Vagina (tissue), 2 donors: ENCODE measurements at regions not wholly inside any gene's neighbourhood (a gene's known extent, or its start where the extent isn't known, plus 50 kb on each side); places are given as distances from the start of the nearest gene placed in this dataset.

ENCODE experiments used
- DNase-seq, 2 donors: peaks; one replicate each; pipeline ENCODE4 v3.0.0-alpha.2; 2017; ENCODE audit errors: extremely low spot score in 2 of 2
- H3K27ac ChIP-seq: fragments of 200-600 bp; sonication (generic); one replicate; pipeline ENCODE4 v1.5.1; 2019
- H3K27me3 ChIP-seq: fragments of 200-600 bp; sonication (generic); one replicate; pipeline ENCODE4 v1.5.1; 2019
- H3K36me3 ChIP-seq, 2 donors: fragments of 200-600 bp; sonication (generic); one replicate each; pipeline ENCODE4 v1.5.1; 2017 to 2019
- H3K4me1 ChIP-seq: fragments of 200-600 bp; sonication (generic); one replicate; pipeline ENCODE4 v1.5.1; 2019
- H3K4me3 ChIP-seq, 2 donors: fragments of 200-600 bp; sonication (generic); 1 replicate in 1 of 2; 2 replicates in 1 of 2; pipeline ENCODE4 v1.5.1; 2016 to 2019
- H3K9me3 ChIP-seq: fragments of 200-600 bp; sonication (generic); one replicate; pipeline ENCODE4 v1.5.1; 2019
- CTCF ChIP-seq, 3 experiments: fragments of 450-650 bp in 2 of 3; fragments of 200-600 bp in 1 of 3; sonication (generic) in 1 of 3; IDR thresholded peaks; one replicate each; pipeline ENCODE4 v1.5.1; 2017 to 2019; ENCODE audit warnings: antibody characterized with exemption in 3 of 3, mild to moderate bottlenecking in 2 of 3, moderate library complexity in 2 of 3
- POLR2A ChIP-seq, 2 donors: fragments of 450-650 bp; IDR thresholded peaks; one replicate each; pipeline ENCODE4 v1.6.1; 2017; ENCODE audit warnings: antibody characterized with exemption in 2 of 2, mild to moderate bottlenecking in 2 of 2, moderate library complexity in 2 of 2
- POLR2AphosphoS5 ChIP-seq, 2 donors: sonication (generic); formaldehyde crosslinking; IDR thresholded peaks; one replicate each; pipeline ENCODE4 v1.9.0; 2017; ENCODE audit warnings: antibody characterized with exemption in 2 of 2, mild to moderate bottlenecking in 2 of 2, low read depth in 1 of 2; ENCODE audit not compliant: insufficient read depth in 1 of 2
- intact Hi-C: fragments of 100-400 bp; cut with DNase I; formaldehyde crosslinking; loops from one replicate; pipeline ENCODE4 v1.15.1; 2023

GRCh38 chr5:52665559-52665958, 122.2 kb upstream of the ITGA1 start:
- Histone ChIP-seq H3K27ac (no peak overlapping the region), H3K27me3 (no peaks in the 10 kb centered on the region), H3K4me3 (no peak overlapping the region), H3K4me1 (no peaks in the 10 kb centered on the region), H3K9me3 (no peaks in the 10 kb centered on the region), H3K36me3 (no peaks in the 10 kb centered on the region)
- TF ChIP-seq CTCF (IDR thresholded peaks at IDR 0.05) (no peak), POLR2AphosphoS5 (IDR thresholded peaks at IDR 0.05; ENCODE audit: insufficient read depth in 1 of 2, low read depth in 1 of 2) (no peak), POLR2A (IDR thresholded peaks at IDR 0.05) (no peak)
- intact Hi-C loops = no loop called here
- DNase-seq = no peak

- no peaks in the 10 kb centered on the region for H3K27me3 ChIP-seq
- H3K4me3 ChIP-seq = no peak overlapping the region
- no peaks in the 10 kb centered on the region for H3K36me3 ChIP-seq
- no peaks in the 10 kb centered on the region for H3K4me1 ChIP-seq
- no peak overlapping the region for H3K27ac ChIP-seq
- intact Hi-C loops = no loop called here
- H3K9me3 ChIP-seq = no peaks in the 10 kb centered on the region
- TF ChIP-seq CTCF (IDR thresholded peaks at IDR 0.05) (no peak), POLR2A (IDR thresholded peaks at IDR 0.05) (no peak), POLR2AphosphoS5 (IDR thresholded peaks at IDR 0.05; ENCODE audit: insufficient read depth in 1 of 2, low read depth in 1 of 2) (no peak)
- DNase-seq = no peak
Observed at GRCh38 chr5:52668139-52668538, 119.6 kb upstream of the ITGA1 start.

GRCh38 chr5:52668544-52669185, 119.1 kb upstream of the ITGA1 start:
- H3K9me3 ChIP-seq = no peaks in the 10 kb centered on the region
- H3K27ac ChIP-seq = no peak overlapping the region
- no peaks in the 10 kb centered on the region for H3K4me1 ChIP-seq
- DNase-seq = no peak
- H3K4me3 ChIP-seq = no peak overlapping the region
- H3K36me3 ChIP-seq = no peaks in the 10 kb centered on the region
- TF ChIP-seq POLR2AphosphoS5 (IDR thresholded peaks at IDR 0.05; ENCODE audit: insufficient read depth in 1 of 2, low read depth in 1 of 2) = no peak
- TF ChIP-seq POLR2A (IDR thresholded peaks at IDR 0.05) = no peak
- intact Hi-C loops = no loop called here
- no peaks in the 10 kb centered on the region for H3K27me3 ChIP-seq

- intact Hi-C loops = no loop called here
- Histone ChIP-seq H3K4me3 (no peak overlapping the region), H3K27me3 (no peaks in the 10 kb centered on the region), H3K9me3 (no peaks in the 10 kb centered on the region), H3K27ac (no peak overlapping the region), H3K36me3 (no peaks in the 10 kb centered on the region), H3K4me1 (no peaks in the 10 kb centered on the region)
- TF ChIP-seq POLR2AphosphoS5 (IDR thresholded peaks at IDR 0.05; ENCODE audit: insufficient read depth in 1 of 2, low read depth in 1 of 2) = no peak
- no peak for TF ChIP-seq POLR2A (IDR thresholded peaks at IDR 0.05)
- TF ChIP-seq CTCF (IDR thresholded peaks at IDR 0.05) = no peak
- no peak for DNase-seq
Observed at GRCh38 chr5:52672459-52672858, 115.3 kb upstream of the ITGA1 start.

- Histone ChIP-seq H3K27me3 (no peaks in the 10 kb centered on the region), H3K27ac (no peak overlapping the region), H3K4me1 (no peaks in the 10 kb centered on the region), H3K4me3 (no peak overlapping the region), H3K9me3 (no peaks in the 10 kb centered on the region), H3K36me3 (no peaks in the 10 kb centered on the region)
- DNase-seq = no peak
- intact Hi-C loops = no loop called here
- TF ChIP-seq CTCF (IDR thresholded peaks at IDR 0.05) (no peak), POLR2A (IDR thresholded peaks at IDR 0.05) (no peak), POLR2AphosphoS5 (IDR thresholded peaks at IDR 0.05; ENCODE audit: insufficient read depth in 1 of 2, low read depth in 1 of 2) (no peak)
Observed at GRCh38 chr5:52673495-52673894, 114.2 kb upstream of the ITGA1 start.
